HEK293 (cell line): ENCODE measurements at regions not wholly inside any gene's neighbourhood (a gene's known extent, or its start where the extent isn't known, plus 50 kb on each side); places are given as distances from the start of the nearest gene placed in this dataset.

ENCODE experiments used
- GLIS2 ChIP-seq: fragments of 450-650 bp; formaldehyde crosslinking; IDR thresholded peaks from 2 replicates; pipeline ENCODE4 v1.5.1; 2016; ENCODE audit warnings: missing biosample characterization, missing genetic modification characterization
- MEIS1 ChIP-seq: sonication (generic); formaldehyde crosslinking; IDR thresholded peaks from 2 replicates; pipeline ENCODE4 v1.8.1; 2022; ENCODE audit warnings: missing genetic modification reagents, mild to moderate bottlenecking, borderline replicate concordance
- PRDM2 ChIP-seq: fragments of 450-650 bp; formaldehyde crosslinking; IDR thresholded peaks from 2 replicates; pipeline ENCODE4 v1.5.1; 2016; ENCODE audit warnings: missing biosample characterization, missing genetic modification characterization, borderline replicate concordance
- SETDB1 ChIP-seq: IDR thresholded peaks from one replicate; pipeline ENCODE4 v1.6.1; 2017; ENCODE audit warnings: mild to moderate bottlenecking, low read length, moderate library complexity, mixed read lengths; ENCODE audit not compliant: insufficient read length
- TSHZ1 ChIP-seq: fragments of 450-650 bp; formaldehyde crosslinking; IDR thresholded peaks from 2 replicates; pipeline ENCODE4 v1.5.1; 2016; ENCODE audit warnings: missing biosample characterization, missing genetic modification characterization, borderline replicate concordance
- ZBTB6 ChIP-seq: fragments of 450-650 bp; formaldehyde crosslinking; IDR thresholded peaks from 2 replicates; pipeline ENCODE4 v1.5.1; 2017; ENCODE audit warnings: missing biosample characterization, missing genetic modification characterization
- ZEB2 ChIP-seq: fragments of 450-650 bp; formaldehyde crosslinking; IDR thresholded peaks from 2 replicates; pipeline ENCODE4 v1.5.1; 2016; ENCODE audit warnings: missing biosample characterization, missing genetic modification characterization
- ZIC2 ChIP-seq: fragments of 450-650 bp; formaldehyde crosslinking; IDR thresholded peaks from 2 replicates; pipeline ENCODE4 v1.5.1; 2016; ENCODE audit warnings: missing biosample characterization, missing genetic modification characterization
- ZNF138 ChIP-seq: fragments of 450-650 bp; formaldehyde crosslinking; IDR thresholded peaks from 2 replicates; pipeline ENCODE4 v1.5.1; 2016; ENCODE audit warnings: missing biosample characterization, missing genetic modification characterization, borderline replicate concordance
- ZNF223 ChIP-seq: fragments of 450-650 bp; formaldehyde crosslinking; IDR thresholded peaks from 2 replicates; pipeline ENCODE4 v1.5.1; 2016; ENCODE audit warnings: missing biosample characterization, missing genetic modification characterization
- ZNF24 ChIP-seq: fragments of 450-650 bp; formaldehyde crosslinking; IDR thresholded peaks from 2 replicates; pipeline ENCODE4 v1.5.1; 2016; ENCODE audit warnings: missing biosample characterization, missing genetic modification characterization
- ZNF449 ChIP-seq: fragments of 450-650 bp; formaldehyde crosslinking; IDR thresholded peaks from 2 replicates; pipeline ENCODE4 v1.5.1; 2017; ENCODE audit warnings: missing biosample characterization, mild to moderate bottlenecking, missing genetic modification characterization, moderate library complexity
- ZNF488 ChIP-seq: fragments of 450-650 bp; formaldehyde crosslinking; IDR thresholded peaks from 2 replicates; pipeline ENCODE4 v1.5.1; 2016; ENCODE audit warnings: missing biosample characterization, missing genetic modification characterization
- ZNF548 ChIP-seq: fragments of 450-650 bp; formaldehyde crosslinking; IDR thresholded peaks from 2 replicates; pipeline ENCODE4 v1.5.1; 2016; ENCODE audit warnings: missing biosample characterization, missing genetic modification characterization
- ZNF555 ChIP-seq: fragments of 450-650 bp; formaldehyde crosslinking; conservative IDR thresholded peaks from 2 replicates; pipeline ENCODE4 v1.5.1; 2017; ENCODE audit warnings: missing biosample characterization, mild to moderate bottlenecking, missing genetic modification characterization, inconsistent platforms
- ZNF600 ChIP-seq: fragments of 450-650 bp; formaldehyde crosslinking; IDR thresholded peaks from 2 replicates; pipeline ENCODE4 v1.5.1; 2016; ENCODE audit warnings: missing biosample characterization, missing genetic modification characterization
- ZNF704 ChIP-seq: fragments of 450-650 bp; formaldehyde crosslinking; IDR thresholded peaks from 2 replicates; pipeline ENCODE4 v1.5.1; 2016; ENCODE audit warnings: missing biosample characterization, missing genetic modification characterization
- ZNF768 ChIP-seq: fragments of 450-650 bp; formaldehyde crosslinking; IDR thresholded peaks from 2 replicates; pipeline ENCODE4 v1.5.1; 2018; ENCODE audit warnings: missing biosample characterization, mild to moderate bottlenecking, missing genetic modification characterization
- ZNF785 ChIP-seq: fragments of 450-650 bp; formaldehyde crosslinking; IDR thresholded peaks from 2 replicates; pipeline ENCODE4 v1.5.1; 2016; ENCODE audit warnings: missing biosample characterization, missing genetic modification characterization
- ZNF791 ChIP-seq: fragments of 450-650 bp; formaldehyde crosslinking; IDR thresholded peaks from 2 replicates; pipeline ENCODE4 v1.5.1; 2016; ENCODE audit warnings: missing biosample characterization, missing genetic modification characterization

GRCh38 chr6:28648035-28648877 is 122.6 kb downstream of the GPX5 start (continued):
- TF ChIP-seq ZEB2 (tag by site-specific recombination), result peak; percentile 77; the same call in 1 of the 2 replicates
- no peak for TF ChIP-seq ZNF768 (tag by site-specific recombination)
- TF ChIP-seq ZNF704 (tag by site-specific recombination), result no peak
- no peak for TF ChIP-seq MEIS1
- TF ChIP-seq PRDM2 (tag by site-specific recombination), result no peak
- TF ChIP-seq ZNF488 (tag by site-specific recombination), result no peak
- TF ChIP-seq ZNF223 (tag by site-specific recombination), result no peak
- TF ChIP-seq SETDB1, result no peak
- 0 out of 2 replicates have a peak, but pooled peaks have one; percentile 26 for TF ChIP-seq ZNF449 (tag by site-specific recombination)
- TF ChIP-seq ZNF24 (tag by site-specific recombination), result peak; percentile 52
- no peak; the same call in none of the 2 replicates for TF ChIP-seq ZNF600 (tag by site-specific recombination)
- TF ChIP-seq GLIS2 (tag by site-specific recombination), result no peak
- no peak for TF ChIP-seq TSHZ1 (tag by site-specific recombination)
- no peak for TF ChIP-seq ZNF548 (tag by site-specific recombination)
- peak; percentile 65; the same call in 1 of the 2 replicates for TF ChIP-seq ZBTB6
- TF ChIP-seq ZNF785 (tag by site-specific recombination), result no peak
- no peak for TF ChIP-seq ZNF138 (tag by site-specific recombination)
- TF ChIP-seq ZNF791 (tag by site-specific recombination), result no peak
- no peak for TF ChIP-seq ZIC2 (tag by site-specific recombination)
- no peak for TF ChIP-seq ZNF555
